GM10266 (cell line): ENCODE measurements at regions not wholly inside any gene's neighbourhood (a gene's known extent, or its start where the extent isn't known, plus 50 kb on each side); places are given as distances from the start of the nearest gene placed in this dataset.

Experiments used
- DNase-seq: peaks from one replicate; pipeline ENCODE4 v3.0.0; 2012; ENCODE audit errors: extremely low spot score
- CTCF ChIP-seq: IDR thresholded peaks from 2 replicates; pipeline ENCODE4 v1.5.1; 2012; ENCODE audit warnings: mild to moderate bottlenecking, low read depth; ENCODE audit not compliant: control insufficient read depth, insufficient read depth; ENCODE audit errors: missing control alignments

DNA sequence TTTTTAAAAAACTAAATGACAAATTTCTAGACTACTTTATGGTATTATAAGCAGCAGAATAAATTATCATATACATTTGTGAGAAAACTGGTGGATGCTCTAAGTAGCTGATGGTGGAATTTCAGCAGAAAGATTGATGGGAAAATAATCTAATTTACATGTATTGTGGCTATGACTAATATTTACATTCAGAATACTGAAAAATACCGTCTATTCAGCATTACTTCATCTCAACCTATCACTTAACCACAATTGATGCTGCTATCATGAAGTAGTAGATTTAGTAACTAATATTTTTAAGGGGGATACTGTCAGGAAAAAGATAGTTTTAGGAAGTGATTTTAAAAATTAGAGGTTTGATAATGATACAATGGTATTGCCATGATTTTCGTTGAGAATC, 137.9 kb downstream of the IFI44 start:
- TF ChIP-seq CTCF, result no peak
- no peak for DNase-seq

- DNase-seq, result no peak
- no peak for TF ChIP-seq CTCF
Measured at GRCh38 chr1:78790174-78790573, 140.5 kb downstream of the IFI44 start.

DNA sequence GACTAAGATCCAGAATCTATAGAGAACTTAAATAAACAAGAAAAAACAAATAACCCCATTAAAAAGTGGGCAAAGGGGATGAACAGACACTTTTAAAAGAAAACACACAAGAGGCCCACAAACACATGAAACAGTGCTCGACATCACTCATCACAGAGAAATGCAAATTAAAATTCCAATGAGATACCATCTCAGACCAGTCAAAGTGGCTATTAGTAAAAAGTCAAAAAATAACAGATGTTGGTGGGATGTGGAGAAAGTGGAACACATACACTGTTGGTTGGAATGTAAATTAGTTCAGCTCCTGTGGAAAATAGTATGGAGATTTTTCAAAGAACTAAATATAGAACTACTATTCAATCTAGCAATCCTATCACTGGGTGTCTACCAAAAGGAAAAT, 143.1 kb downstream of the IFI44 start:
- no peak for TF ChIP-seq CTCF
- no peak for DNase-seq

DNA sequence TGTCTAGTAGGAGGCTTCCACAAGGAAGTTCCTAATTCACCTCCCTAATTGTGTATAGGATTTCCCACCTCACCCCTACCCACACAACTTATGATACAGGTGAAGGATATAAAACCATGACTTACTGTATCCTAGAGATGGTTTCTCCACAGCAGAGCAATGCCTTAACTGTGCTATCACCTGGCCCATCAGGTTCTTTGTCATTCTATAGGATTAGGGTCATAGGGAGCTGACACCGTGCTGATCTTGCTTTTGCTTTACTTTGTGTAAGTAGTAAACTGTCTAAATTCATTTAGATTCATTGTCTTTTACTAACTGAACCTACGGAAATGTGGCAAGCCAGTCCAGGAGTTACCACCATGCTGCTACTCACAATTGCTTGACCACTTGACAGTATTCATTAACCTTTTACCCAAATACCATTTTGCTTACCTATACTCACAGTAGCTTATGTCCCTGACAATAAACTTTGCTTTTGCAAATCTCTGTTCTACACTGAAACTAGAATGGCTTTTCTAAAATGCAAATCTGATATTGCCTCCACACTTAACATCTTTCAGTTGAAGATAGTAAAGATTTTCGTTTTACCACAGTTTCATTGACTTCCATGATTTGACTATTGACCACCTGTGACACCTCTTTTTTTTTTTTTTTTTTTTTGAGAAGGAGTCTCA, 147.6 kb downstream of the IFI44 start:
- no peak for DNase-seq
- no peak for TF ChIP-seq CTCF

DNA sequence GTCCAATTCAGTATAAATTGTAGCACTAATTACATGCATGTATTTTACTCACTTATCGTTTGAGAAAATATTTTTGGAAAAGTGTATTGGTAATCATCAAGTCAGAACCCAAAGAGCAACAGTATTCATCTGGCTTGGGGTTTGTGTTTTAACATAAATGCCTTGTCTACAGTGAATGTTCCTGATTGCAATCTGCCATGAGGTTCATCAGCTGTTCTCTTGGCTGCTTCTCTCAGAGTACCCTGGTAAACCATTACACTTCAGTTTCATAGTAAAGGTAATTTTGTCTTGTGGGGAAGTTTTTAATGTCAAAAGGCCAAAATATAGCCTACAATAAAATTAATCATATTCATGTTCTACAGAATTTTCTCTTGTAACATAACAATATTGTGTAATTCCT, 150.3 kb downstream of the IFI44 start:
- TF ChIP-seq CTCF, result no peak
- DNase-seq, result no peak

DNA sequence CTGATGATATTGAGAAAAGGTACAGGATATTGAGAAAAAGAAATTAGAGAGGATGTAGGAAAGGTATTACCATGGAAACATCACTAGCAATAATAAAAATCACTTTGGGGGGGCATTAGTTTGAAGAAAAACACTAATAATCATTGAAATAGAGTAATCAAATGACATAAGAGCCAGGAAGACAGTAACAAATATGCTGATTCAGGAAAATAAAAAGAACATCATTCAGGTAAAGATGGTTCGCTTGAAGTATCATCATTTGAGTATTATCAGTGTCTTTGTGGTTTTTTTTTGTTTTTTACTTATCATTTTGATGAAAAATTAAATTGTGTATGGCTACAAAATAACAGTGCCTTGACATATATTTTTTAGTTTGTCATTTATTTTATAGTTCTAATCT, 164.5 kb downstream of the IFI44 start:
- TF ChIP-seq CTCF, result no peak
- no peak for DNase-seq

- no peak for TF ChIP-seq CTCF
- DNase-seq, result no peak
Measured at GRCh38 chr1:78825561-78825960, 175.9 kb downstream of the IFI44 start.
